HG03135 (cell line): ENCODE measurements at regions not wholly inside any gene's neighbourhood (a gene's known extent, or its start where the extent isn't known, plus 50 kb on each side); places are given as distances from the start of the nearest gene placed in this dataset.

Experiments used
- ATAC-seq: cut with Tn5 transposase; IDR thresholded peaks from one replicate; pipeline ENCODE4 v1.9.1; 2021; ENCODE audit warnings: mild to moderate bottlenecking, moderate library complexity; ENCODE audit not compliant: unreplicated experiment

DNA sequence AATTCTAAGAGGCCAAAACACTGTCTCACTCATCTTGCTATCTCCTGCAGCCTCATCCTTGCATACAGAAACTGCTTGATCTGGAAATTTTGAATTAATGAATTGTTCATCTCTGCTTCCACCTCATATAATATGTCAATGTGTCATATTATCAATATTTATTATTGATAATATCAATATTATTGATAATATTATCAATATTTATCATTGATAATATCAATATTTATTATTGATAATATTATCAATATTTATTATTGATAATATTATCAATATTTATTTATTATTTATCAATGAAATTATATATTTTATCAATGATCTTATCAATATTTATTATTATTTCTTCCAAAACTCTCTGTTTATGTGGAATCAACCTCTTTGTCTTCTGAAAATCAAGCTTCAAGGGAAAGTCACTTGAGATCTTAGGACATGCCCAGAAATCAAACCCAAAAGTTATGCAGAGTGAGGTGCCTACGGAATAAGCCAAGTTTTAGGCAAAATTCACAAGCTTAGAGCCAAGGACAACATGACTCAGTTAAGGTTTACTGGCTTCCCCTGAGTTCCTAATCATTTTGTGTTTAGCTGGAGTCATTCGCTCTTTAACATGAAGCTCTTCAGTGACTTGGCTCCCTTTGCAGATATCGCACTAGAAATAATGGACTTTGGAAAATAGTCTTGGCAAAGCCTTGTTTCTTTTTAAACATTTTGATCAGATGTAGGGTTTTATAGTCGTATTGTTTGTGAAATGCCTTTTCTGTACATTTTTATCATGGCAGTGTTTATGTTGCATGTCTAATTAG lies 297.1 kb upstream of the RARB start:
- ATAC-seq, result no peak

DNA sequence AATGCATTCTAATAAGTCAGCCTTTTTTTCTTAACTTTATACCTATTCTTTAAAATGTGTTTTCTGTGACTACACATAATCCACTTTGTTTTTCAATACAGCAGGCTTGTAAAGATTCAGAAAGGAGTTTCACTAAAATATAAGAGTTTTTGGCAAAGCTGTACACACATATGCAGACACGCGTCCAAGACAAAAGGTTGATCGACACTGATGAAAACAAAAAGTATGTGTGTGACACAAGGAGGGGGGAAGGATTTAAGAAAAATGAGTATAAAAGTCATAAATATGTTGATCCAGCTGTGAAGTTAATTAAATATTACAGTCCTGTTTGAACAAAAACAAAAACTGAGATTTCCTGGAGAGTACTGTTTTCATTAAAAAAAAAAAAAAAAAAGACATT lies 294.5 kb upstream of the RARB start:
- no peak for ATAC-seq

DNA sequence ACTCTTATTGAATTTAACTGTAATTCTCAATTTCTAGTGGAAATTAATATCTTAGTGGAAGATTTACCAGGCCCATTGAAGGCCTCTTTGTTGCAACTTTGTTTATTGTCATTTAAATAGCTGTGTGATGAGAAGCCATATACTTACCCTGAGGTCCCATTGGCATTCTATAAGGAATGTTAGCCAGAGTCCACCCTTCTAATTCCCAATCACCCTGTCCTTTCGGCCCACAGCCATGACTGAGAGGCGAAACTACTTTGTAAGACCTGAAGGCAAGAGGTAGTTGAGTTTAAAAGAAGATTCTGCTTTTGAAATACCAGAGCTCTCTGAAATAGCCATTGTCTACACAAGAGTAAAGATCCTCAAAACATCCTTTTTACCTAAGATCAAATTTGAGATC lies 290.5 kb upstream of the RARB start:
- no peak for ATAC-seq

DNA sequence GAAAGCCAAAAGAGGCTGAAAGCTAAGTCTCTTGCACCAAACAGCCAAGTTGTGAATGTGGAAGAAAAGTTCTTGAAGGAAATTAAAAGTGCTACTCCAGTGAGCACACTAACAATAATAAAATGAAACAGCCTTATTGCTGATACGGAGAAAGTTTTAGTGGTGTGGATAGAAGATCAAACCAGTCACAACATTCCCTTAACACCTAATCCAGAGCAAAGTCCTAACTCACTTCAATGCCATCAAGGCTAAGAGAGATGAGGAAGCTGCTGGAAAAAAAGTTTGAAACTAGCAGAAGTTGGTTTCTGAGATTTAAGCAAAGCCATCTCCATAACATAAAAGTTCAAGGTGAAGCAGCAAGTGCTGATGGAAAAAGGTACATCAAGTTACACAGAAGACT lies 288.8 kb upstream of the RARB start:
- ATAC-seq, result no peak

DNA sequence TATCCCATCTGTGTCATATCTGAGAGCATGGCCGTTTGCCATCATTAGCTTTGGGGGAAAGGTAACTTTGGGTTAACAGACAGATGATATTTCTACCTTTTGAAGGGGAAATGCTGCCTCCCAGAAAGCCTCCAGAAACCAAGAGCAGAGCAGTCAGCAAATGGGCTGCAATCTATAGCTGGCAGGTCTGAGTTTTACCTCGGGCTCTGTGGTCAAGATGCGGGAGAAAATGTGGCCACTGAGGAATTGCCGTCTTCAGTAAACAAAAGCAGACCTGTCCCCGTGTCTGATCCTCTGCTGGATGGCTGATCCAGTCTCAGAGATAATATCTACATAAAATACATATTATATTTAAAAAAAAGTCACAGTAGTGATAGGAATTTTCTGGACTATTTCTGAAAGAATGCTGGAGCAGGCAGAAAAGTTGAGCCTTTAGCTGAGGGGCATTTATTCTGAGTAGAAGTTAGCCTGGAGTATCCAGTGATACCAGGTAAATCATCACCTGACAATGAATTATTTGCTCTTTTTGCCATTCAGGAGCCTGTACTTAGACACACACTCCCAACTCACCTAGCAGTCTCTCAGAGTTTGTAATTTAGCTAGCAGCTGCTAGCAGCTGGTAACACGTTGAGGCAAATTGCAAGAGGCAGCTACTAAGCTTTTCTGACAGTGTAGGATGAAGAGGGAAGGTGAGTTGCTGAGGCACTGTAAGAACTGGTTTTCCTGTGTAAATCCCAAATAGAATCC lies 285.3 kb upstream of the RARB start:
- no peak for ATAC-seq

DNA sequence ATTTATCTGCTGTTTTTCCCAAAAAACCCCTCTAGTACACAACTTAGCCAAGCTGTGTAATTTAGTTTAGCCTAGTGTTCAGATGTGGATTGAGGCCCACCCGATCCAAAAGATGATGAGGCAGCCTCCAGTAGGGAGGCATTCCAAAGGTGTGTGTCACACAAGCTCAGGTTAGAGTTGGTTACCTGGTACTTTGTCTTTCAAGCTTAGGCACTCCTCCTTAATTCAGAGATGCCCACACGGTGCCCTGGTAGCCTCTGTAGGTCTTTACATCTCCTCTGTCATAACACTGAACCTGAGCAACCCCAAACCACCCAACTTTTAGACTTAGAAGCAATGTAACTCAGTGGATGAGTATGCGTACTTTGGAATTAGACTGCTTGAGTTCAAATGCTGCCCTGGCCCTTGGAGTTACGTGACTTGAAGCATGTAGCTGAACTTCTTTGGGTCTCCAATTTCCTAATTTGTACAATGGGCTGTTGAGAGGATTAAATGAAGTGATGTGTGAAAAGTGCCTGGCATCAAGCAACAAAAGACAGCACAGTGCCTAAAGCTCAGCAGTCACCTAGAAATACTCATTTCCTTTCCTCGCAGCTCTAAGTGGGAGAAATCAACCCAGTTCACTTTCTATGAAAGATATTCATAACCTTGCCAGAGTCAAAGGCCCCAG lies 284.6 kb upstream of the RARB start:
- ATAC-seq, result no peak

DNA sequence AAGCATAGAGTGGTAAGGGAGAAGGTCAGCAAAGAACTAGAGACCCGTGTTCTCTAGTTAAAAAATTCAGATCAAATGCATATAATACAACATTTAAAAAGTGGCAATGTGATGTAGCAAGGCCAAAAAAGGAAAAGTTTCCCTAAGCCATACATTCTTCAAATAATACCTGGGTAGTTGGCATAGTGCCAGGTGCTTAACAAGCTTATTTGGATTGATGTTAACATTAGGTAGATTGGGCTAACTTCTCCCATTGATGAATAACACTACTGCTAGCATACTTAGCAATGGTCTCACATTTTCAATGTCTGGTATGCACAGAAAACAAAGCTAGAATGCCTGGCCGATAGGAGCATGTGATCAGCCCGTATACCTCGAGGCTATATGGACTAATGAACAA lies 283.6 kb upstream of the RARB start:
- no peak for ATAC-seq

DNA sequence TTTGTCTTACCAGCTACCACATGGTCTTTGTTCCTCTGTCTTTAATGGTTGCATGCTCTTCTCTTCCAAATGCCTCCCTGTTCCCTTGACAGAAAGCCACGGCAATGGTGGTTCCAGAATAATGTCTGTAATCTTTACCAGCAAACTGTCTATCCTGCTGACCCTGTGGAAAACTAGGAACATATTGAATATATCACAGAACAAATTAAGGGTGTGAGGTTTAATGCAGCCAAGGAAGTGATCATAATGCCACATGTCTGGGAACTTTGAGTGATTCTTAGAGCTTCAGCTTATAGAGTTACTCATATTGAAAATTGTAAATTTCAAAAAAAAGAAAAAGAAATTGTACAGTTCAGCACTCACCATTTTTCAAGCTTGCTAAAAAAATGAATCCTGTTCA lies 282.9 kb upstream of the RARB start:
- no peak for ATAC-seq

DNA sequence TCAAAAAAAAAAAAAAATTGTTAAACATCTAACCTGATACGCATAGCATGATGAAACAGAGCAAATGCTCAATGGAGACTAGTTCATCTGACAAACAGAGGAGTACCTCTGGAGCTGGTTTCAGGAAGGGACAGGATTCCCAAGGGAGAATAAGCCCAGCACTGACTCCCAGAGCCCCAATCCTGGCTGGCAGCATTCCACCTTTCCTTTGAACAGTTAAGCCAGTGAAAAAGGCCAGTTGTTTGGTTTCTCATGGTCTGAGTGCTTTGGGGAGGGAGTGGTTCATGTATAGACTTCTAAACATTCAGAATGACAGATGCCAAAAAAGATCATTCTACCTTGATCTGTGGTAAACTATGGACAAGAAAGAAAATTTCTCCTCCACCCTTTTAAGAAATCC lies 277.9 kb upstream of the RARB start:
- ATAC-seq, result no peak

DNA sequence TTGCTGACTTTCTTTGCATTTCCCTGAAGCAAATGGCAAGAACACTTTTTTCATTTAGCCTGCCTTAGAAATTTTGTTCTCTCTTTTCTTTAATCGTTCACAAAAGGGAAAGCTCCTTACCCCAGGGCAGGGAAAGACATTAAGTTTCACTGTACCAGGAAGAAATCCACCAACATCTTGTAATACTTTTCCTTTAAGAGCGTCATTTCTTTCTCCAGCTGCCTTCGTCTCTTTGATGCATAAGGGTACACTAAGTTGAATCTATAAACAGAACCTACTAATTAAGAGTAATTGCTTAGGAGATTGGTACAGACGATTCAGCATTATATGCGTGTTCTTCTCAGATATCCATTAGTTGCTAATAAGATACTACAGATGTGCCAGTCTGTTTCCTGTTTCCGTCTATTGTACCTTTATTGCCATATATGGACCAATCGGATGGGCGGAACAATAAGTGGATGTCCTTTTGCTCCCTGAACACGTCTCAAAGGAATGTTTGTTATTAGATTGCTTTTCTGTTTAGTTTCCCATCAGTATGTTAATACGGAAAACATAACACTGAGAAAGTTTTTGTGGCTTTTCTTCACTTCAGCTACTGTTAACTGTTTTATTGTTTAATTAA lies 276.7 kb upstream of the RARB start:
- no peak for ATAC-seq

DNA sequence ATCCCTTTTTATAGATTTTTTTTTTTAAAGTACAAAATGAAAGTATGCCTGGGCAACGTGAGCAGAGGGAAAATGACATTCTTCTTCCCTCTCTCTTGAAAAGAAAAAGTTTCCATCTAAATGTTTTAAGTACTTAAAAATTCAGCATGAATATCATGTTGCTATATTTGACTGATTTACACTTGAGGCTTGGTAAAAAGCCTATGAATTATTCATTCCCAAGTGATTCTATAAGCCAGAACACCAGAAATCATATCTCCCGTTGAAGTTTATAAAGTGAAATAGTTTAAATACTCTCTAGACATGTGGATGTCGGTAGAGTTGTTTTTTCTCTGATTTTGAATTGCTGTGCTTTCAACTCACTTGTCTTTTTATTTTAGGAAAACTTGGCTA lies 276.2 kb upstream of the RARB start:
- no peak for ATAC-seq

DNA sequence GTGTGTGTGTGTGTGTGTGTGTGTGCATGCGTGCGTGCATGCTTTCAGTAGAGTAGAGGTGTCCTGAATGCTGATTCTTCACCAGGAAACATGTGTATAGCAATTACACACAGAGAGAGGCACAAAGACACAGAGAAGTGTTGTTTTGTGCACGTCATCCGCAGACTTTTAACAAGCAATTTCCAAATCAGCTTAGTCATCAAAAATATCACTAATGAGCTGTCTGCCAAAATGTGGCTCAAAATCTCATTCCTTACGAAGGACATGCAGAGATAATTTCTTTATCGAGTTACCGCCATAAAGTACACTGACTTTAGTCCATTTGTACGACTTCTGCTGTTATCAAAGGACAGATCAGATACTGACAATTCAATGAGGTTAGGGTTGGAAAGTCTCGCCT lies 274.9 kb upstream of the RARB start:
- no peak for ATAC-seq

DNA sequence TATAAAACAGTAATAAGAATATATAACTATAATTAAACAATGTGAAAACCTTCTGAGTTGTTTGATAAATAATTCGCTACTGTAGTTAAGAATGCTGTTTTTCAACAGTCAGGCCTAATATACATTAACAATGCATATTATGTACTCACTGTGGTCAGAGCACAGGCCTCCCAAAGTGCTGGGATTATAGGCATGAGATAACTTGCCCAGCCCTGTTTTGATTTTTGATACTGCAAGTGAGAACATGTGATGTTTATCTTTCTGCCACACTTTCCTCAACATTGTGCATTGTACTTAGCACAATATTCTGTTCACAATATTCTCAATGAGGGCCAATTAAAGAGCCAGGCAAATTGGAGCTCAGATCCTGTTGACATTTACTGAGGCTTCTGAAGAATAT lies 274.5 kb upstream of the RARB start:
- no peak for ATAC-seq

DNA sequence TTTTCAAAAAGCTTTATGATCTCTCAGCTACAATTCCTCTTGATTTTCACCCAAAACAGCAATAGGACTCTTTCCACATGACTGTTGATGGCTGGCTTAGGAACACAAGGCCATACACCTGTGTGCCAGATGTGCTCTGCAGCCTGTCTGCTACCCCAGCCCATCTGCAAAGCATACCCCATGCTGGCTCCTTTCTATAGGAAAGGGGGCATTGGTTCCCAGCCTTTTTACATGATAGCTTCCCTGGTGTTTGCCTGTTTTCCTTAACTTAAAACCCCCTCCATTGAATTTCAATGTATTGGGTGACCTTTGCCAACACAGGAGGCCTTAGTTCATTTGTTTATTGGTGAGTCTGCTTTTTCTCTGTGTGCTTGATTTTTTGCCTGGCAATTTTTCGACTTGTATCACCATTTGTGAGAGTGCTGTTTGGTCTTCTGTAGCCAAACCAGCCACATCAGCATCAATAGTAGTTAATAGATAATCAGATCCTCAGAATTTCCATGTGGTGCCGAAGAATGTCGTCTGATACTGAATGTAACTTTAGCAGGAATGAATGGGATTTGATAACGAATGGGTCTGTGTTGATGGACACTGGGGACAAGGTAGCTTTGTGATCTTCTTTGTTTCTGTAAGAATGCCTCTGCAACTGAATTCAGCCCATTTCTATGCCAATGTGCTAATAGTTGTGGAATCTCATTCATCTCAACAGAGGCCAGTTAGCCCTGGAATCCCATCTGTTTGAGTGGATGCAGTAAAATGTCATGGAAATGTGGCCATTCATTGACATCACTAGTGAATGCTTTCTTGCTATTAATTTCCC lies 272.2 kb upstream of the RARB start:
- ATAC-seq, result no peak

DNA sequence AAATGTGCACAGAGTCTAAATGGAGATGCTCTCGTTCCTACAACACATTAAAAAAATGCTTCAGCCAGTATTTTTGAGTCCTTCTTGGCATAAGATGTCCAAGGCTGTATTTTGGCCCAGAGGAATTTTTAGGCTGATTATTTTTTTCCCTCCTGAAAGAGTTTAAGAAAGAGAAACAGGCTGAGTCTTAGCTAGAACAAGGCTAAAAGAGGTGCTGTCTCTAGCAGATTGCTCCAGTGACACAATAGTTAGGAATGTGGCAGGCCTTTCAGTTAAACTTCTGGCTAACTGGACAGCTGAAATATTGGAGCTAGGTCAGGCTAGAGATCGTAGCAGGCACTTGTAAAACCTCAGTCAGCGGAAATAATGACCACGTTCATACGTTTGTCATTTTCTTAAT lies 271.4 kb upstream of the RARB start:
- no peak for ATAC-seq

DNA sequence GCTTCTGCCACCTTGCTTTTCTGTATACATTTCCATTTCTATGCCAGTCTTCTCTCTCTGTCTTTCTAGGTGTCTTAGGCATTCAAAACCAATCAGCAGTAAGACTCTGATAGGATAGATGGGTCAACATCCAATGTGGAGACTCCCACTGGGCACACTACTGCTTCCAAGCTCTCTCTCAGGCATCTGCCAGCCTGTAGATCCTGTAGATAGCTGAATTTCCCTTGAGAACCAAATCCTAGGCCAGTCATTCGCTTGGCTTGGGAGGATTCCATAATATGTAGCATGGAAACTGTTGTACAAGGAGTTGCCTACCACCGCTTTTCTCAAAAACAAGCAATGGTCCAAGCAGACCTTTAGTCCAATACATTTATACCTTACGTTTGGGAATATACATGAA lies 262.8 kb upstream of the RARB start:
- ATAC-seq, result no peak

DNA sequence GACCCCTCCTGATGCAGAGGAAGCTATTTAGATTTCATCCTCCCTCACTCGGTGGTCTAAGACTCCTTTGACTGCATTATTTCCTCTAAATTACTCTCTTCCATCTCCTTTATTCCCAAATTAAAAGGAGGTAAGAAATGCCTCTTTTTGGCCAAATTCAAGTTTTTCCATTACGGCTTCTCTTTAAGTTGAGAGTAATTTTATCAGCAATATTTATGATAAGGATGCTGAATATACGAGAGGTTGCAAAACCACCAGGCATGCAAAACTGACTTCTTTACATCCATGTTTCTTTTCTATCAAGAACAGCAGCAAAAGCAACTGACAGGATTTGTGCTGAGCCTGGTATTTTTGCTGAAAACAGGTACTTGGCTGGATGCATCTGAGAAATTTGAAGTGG lies 262.0 kb upstream of the RARB start:
- no peak for ATAC-seq

DNA sequence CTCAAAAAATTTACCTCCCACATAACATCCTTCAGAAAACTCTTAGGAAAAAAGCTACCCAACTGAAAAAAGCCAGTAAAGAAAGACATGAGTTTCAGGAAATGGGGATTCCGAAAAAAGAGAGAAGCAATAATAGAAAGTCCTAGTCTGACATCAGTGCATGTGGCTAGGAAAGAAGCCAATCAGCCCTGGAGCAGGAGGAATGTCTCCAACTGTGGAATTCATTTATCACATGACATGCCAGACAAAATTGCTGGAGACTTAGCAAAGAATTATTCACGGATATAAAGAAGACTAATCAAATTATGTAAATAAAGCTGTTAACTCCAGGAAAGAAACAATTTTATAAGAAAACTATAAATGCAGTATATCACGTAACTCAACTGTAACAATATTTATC lies 258.9 kb upstream of the RARB start:
- no peak for ATAC-seq

DNA sequence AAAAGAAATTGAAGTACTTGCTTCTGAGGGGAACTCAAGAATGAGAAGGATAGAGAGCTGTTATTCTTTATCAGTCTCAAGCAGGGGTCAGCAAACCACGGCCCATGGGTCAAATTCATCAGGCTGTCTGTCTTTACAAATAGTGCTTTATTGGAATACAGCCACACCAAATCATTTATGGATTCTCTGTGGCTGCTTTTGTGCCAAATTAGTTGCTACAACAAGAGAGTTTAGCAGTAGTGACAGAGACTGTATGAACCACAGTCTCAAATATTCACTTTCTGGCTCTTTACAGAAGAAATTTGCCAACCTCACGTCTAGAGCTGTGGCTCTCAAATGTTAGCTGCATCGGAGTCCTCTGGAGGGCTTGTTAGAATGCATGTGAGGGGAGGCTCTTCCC lies 258.0 kb upstream of the RARB start:
- ATAC-seq, result no peak

DNA sequence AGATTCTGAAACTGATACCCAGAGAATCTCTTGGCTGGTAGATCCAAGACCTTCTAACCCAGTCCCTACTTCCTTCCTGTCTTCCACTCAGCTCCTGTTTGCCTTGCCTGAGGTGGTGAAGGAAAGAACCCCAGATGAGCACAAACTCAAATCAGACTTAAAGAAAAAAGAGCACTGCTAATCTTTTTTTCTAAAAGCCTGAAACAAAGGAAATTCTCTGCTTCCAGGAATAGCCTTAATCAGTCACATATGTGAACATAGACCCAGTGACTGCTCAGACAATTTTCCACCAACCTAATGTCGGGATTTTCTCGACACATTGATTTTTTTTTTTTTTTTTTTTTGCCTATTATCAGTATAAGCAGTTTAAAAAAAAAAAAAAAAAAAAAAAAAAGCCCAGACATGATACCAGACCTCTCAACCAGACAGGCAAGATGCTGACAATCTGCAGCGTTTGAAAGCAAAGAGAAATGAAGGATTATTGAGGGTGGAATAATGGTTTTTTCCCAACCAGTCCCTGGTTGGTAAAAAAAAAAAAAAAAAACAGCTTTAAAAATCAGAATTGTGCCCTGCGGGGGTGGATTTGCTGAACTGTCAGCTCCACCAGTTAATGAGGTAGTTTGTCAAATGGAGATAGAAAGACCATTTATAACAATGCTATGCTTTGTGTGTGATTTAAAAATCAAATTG lies 256.8 kb upstream of the RARB start:
- no peak for ATAC-seq
